Ishikawa (cell line): ENCODE measurements at regions not wholly inside any gene's neighbourhood (a gene's known extent, or its start where the extent isn't known, plus 50 kb on each side); places are given as distances from the start of the nearest gene placed in this dataset.

Experiments used
- CEBPB ChIP-seq: IDR thresholded peaks from 2 replicates; pipeline ENCODE4 v1.6.1; 2012
- CREB1 ChIP-seq: IDR thresholded peaks from 2 replicates; pipeline ENCODE4 v1.6.1; 2012; ENCODE audit warnings: low read depth
- EGR1 ChIP-seq: IDR thresholded peaks from 2 replicates; pipeline ENCODE4 v1.6.1; 2012
- EP300 ChIP-seq: IDR thresholded peaks from 2 replicates; pipeline ENCODE4 v1.6.1; 2012; ENCODE audit warnings: borderline replicate concordance
- MAX ChIP-seq: IDR thresholded peaks from 2 replicates; pipeline ENCODE4 v1.6.1; 2012
- NFIC ChIP-seq: IDR thresholded peaks from 2 replicates; pipeline ENCODE4 v1.6.1; 2012
- RAD21 ChIP-seq: IDR thresholded peaks from 2 replicates; pipeline ENCODE4 v1.6.1; 2012; ENCODE audit warnings: low read depth
- TCF12 ChIP-seq: IDR thresholded peaks from 2 replicates; pipeline ENCODE4 v1.6.1; 2012; ENCODE audit warnings: low read depth
- YY1 ChIP-seq: IDR thresholded peaks from 2 replicates; pipeline ENCODE4 v1.6.1; 2012; ENCODE audit warnings: low read depth
- ZBTB7A ChIP-seq: IDR thresholded peaks from 2 replicates; pipeline ENCODE4 v1.6.1; 2012; ENCODE audit warnings: low read depth

GRCh38 chr3:8052659-8053058 is 449.0 kb upstream of the LMCD1 start:
- TF ChIP-seq EGR1 (no peak), RAD21 (no peak), EP300 (no peak), MAX (no peak), CREB1 (no peak), ZBTB7A (no peak), YY1 (no peak), NFIC (no peak), TCF12 (no peak), CEBPB (no peak)
